ENCODE measurements at regions not wholly inside any gene's neighbourhood (a gene's known extent, or its start where the extent isn't known, plus 50 kb on each side); places are given as distances from the start of the nearest gene placed in this dataset.

DNA sequence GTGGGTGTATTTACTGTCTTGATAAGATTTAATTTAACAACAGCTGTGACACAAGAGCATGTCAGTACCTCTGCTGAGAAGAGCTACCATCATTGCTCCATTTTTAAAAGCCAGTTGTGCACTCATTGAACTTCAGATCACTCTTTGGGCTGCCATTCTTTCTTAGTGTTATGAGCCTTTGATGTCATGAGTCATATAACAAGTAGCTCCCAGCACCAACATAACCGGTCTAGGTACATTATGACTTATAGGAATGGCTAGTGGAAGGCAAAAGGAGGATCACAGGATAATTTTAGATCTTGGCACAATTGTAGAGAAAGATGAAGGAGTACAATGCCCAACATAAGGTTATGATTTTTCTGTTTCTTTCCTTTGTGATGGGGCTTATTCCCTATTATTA, 170.8 kb upstream of the FBN2 start:
- TF ChIP-seq, protein P1, sequence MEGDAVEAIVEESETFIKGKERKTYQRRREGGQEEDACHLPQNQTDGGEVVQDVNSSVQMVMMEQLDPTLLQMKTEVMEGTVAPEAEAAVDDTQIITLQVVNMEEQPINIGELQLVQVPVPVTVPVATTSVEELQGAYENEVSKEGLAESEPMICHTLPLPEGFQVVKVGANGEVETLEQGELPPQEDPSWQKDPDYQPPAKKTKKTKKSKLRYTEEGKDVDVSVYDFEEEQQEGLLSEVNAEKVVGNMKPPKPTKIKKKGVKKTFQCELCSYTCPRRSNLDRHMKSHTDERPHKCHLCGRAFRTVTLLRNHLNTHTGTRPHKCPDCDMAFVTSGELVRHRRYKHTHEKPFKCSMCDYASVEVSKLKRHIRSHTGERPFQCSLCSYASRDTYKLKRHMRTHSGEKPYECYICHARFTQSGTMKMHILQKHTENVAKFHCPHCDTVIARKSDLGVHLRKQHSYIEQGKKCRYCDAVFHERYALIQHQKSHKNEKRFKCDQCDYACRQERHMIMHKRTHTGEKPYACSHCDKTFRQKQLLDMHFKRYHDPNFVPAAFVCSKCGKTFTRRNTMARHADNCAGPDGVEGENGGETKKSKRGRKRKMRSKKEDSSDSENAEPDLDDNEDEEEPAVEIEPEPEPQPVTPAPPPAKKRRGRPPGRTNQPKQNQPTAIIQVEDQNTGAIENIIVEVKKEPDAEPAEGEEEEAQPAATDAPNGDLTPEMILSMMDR (IDR thresholded peaks at IDR 0.05; ENCODE audit: insufficient read depth in 1 of 2, low read depth in 1 of 2, low read length in 1 of 2, severe bottlenecking in 1 of 2, unreplicated experiment in 1 of 2), result no peak
- H3K36me3 Mint-ChIP-seq (ENCODE audit: insufficient read depth, unreplicated experiment), result no peaks in the 10 kb centered on the region
- CTCF ChIA-PET, result no interaction called here

DNA sequence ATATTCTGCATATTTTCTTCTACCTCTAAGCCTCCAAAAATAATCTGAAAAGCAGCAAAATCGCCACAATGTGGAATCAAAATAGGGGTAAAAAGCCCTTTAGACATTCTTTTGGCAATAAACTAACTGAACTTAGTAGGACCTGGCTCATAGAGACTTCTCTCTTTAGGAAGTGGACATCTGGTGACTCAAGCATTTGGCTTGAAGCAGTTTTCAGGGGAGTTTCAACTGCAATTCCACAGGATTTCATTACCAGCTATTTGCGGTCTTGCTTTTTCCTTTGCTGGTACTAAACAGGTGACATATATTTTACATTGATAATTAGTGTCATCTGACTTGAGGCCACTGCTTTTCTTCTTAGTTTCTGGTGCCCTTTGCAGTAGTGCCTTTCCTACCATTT, 173.2 kb upstream of the FBN2 start:
- intact Hi-C loops (cut with micrococcal nuclease; ENCODE audit: unreplicated experiment), result no loop called here
- H3K4me1 Mint-ChIP-seq (ENCODE audit: low read depth, unreplicated experiment), result peaks cover 6% of the 10 kb centered on the region
- H3K4me3 Mint-ChIP-seq (ENCODE audit: unreplicated experiment), result no peak overlapping the region
- no peak for DNase-seq
- Histone ChIP-seq H3K9me3 (no peaks in the 10 kb centered on the region), H3K4me1 (no peaks in the 10 kb centered on the region), H3K4me3 (ENCODE audit: low read depth, low read length) (no peak overlapping the region), H3K36me3 (ENCODE audit: control insufficient read depth, insufficient read depth, low read length) (no peaks in the 10 kb centered on the region), H3K27me3 (replicated peaks; ENCODE audit: control insufficient read depth, insufficient read depth, low read length) (no peaks in the 10 kb centered on the region)
- no TSS peak for BruUV-seq (replicated peaks)
- H3K36me3 Mint-ChIP-seq (ENCODE audit: insufficient read depth, unreplicated experiment), result no peaks in the 10 kb centered on the region
- TF ChIP-seq, protein P1 (IDR thresholded peaks at IDR 0.05; ENCODE audit: insufficient read depth in 1 of 2, low read depth in 1 of 2, low read length in 1 of 2, severe bottlenecking in 1 of 2, unreplicated experiment in 1 of 2), result no peak
- H3K9me3 Mint-ChIP-seq (ENCODE audit: unreplicated experiment), result peaks cover 9% of the 10 kb centered on the region
- H3K27ac Mint-ChIP-seq (ENCODE audit: unreplicated experiment), result no peak overlapping the region
- POLR2A ChIA-PET, result no interaction called here
- CTCF ChIA-PET, result no interaction called here
- no peaks in the 10 kb centered on the region for H3K27me3 Mint-ChIP-seq (ENCODE audit: insufficient read depth, unreplicated experiment)

More for the DNA sequence above, 170.8 kb upstream of the FBN2 start:
- Mint-ChIP-seq H3K27ac (ENCODE audit: unreplicated experiment) (no peak overlapping the region), H3K4me3 (ENCODE audit: unreplicated experiment) (no peak overlapping the region), H3K27me3 (ENCODE audit: insufficient read depth, unreplicated experiment) (peaks cover 2% of the 10 kb centered on the region), H3K9me3 (ENCODE audit: unreplicated experiment) (peaks cover 15% of the 10 kb centered on the region), H3K4me1 (ENCODE audit: low read depth, unreplicated experiment) (peaks cover 6% of the 10 kb centered on the region)
- Histone ChIP-seq H3K9me3 (no peaks in the 10 kb centered on the region), H3K4me1 (no peaks in the 10 kb centered on the region), H3K4me3 (ENCODE audit: low read depth, low read length) (no peak overlapping the region), H3K36me3 (ENCODE audit: control insufficient read depth, insufficient read depth, low read length) (no peaks in the 10 kb centered on the region), H3K27me3 (replicated peaks; ENCODE audit: control insufficient read depth, insufficient read depth, low read length) (no peaks in the 10 kb centered on the region)
- DNase-seq, result no peak
- POLR2A ChIA-PET, result no interaction called here
- no TSS peak for BruUV-seq (replicated peaks)
- intact Hi-C loops (cut with micrococcal nuclease; ENCODE audit: unreplicated experiment), result no loop called here

DNA sequence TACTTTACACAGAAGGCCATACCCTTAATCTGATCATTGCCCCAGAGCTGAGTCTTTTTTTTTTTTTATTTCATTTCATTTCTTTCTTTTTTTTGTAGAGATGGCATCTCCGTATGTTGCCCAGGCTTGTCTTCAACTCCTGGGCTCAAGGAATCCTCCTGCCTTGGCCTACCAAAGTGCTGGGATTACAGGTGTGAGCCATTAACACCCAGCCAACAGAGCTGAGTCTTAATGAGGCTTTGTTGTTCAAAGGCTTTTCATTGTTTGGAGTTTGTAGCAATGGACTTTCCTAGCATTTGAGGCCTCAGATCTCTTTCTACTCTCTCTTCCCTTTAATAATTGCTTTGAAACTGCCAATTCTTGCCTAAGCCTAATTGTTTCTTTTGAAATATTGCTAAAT, 176.5 kb upstream of the FBN2 start:
- BruUV-seq (replicated peaks), result no TSS peak
- POLR2A ChIA-PET, result no interaction called here

More for the DNA sequence above, 176.5 kb upstream of the FBN2 start:
- intact Hi-C loops (cut with micrococcal nuclease; ENCODE audit: unreplicated experiment), result no loop called here
- Mint-ChIP-seq H3K27me3 (ENCODE audit: insufficient read depth, unreplicated experiment) (peaks cover 4% of the 10 kb centered on the region), H3K36me3 (ENCODE audit: insufficient read depth, unreplicated experiment) (no peaks in the 10 kb centered on the region), H3K9me3 (ENCODE audit: unreplicated experiment) (no peaks in the 10 kb centered on the region), H3K4me1 (ENCODE audit: low read depth, unreplicated experiment) (no peaks in the 10 kb centered on the region), H3K4me3 (ENCODE audit: unreplicated experiment) (no peak overlapping the region), H3K27ac (ENCODE audit: unreplicated experiment) (no peak overlapping the region)
- Histone ChIP-seq H3K4me3 (ENCODE audit: low read depth, low read length) (no peak overlapping the region), H3K27me3 (replicated peaks; ENCODE audit: control insufficient read depth, insufficient read depth, low read length) (no peaks in the 10 kb centered on the region), H3K36me3 (ENCODE audit: control insufficient read depth, insufficient read depth, low read length) (no peaks in the 10 kb centered on the region), H3K9me3 (no peaks in the 10 kb centered on the region), H3K4me1 (no peaks in the 10 kb centered on the region)
- no peak for DNase-seq
- CTCF ChIA-PET, result no interaction called here
- TF ChIP-seq, protein P1 (IDR thresholded peaks at IDR 0.05; ENCODE audit: insufficient read depth in 1 of 2, low read depth in 1 of 2, low read length in 1 of 2, severe bottlenecking in 1 of 2, unreplicated experiment in 1 of 2), result no peak
